ENCODE measurements at regions not wholly inside any gene's neighbourhood (a gene's known extent, or its start where the extent isn't known, plus 50 kb on each side); places are given as distances from the start of the nearest gene placed in this dataset.
"Not testable (repeated sequence)": the region's sequence is repeated elsewhere in the genome, so short reads cannot be mapped to it uniquely, and the experiment has no call there.

GRCh38 chr7:115613836-115614235 is 416.7 kb downstream of the TFEC start (continued):
- TF ChIP-seq, protein P1, sequence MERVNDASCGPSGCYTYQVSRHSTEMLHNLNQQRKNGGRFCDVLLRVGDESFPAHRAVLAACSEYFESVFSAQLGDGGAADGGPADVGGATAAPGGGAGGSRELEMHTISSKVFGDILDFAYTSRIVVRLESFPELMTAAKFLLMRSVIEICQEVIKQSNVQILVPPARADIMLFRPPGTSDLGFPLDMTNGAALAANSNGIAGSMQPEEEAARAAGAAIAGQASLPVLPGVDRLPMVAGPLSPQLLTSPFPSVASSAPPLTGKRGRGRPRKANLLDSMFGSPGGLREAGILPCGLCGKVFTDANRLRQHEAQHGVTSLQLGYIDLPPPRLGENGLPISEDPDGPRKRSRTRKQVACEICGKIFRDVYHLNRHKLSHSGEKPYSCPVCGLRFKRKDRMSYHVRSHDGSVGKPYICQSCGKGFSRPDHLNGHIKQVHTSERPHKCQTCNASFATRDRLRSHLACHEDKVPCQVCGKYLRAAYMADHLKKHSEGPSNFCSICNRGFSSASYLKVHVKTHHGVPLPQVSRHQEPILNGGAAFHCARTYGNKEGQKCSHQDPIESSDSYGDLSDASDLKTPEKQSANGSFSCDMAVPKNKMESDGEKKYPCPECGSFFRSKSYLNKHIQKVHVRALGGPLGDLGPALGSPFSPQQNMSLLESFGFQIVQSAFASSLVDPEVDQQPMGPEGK (CRISPR knock-in tag; IDR thresholded peaks at IDR 0.05; ENCODE audit: borderline replicate concordance), result no peak
- TF ChIP-seq ZNF70 (CRISPR knock-in tag; IDR thresholded peaks at IDR 0.05), result no peak
- no peak for TF ChIP-seq ZC3H10 (CRISPR knock-in tag; IDR thresholded peaks at IDR 0.05)

DNA sequence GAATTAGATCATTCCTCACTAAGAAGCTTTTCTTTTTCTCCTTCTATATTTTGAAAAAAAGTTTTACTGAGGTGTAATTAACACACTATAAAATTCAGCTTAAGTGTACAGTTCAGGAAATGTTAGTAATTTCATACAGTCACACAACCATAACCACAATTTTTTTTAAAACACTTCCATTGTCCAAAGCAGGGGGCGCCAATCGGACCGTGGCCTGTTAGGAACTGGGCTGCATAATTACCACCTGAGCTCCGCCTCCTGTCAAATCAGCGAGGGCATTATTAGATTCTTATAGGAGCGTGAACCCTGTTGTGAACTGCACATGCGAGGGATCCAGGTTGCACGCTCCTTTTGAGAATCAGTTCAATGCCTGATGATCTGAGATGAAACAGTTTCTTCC is 427.1 kb downstream of the TFEC start:
- TF ChIP-seq ZNF8 (CRISPR knock-in tag; IDR thresholded peaks at IDR 0.05) (no peak), GLIS3 (CRISPR knock-in tag; IDR thresholded peaks at IDR 0.05) (no peak), PPARA (CRISPR knock-in tag; IDR thresholded peaks at IDR 0.05; ENCODE audit: borderline replicate concordance) (no peak), ESRRG (CRISPR knock-in tag; IDR thresholded peaks at IDR 0.05) (no peak), ISL1 (CRISPR knock-in tag; IDR thresholded peaks at IDR 0.05) (no peak), ZFP30 (CRISPR knock-in tag; IDR thresholded peaks at IDR 0.05) (no peak), TCF4 (CRISPR knock-in tag; IDR thresholded peaks at IDR 0.05; ENCODE audit: borderline replicate concordance) (no peak)
- no peak for ATAC-seq

DNA sequence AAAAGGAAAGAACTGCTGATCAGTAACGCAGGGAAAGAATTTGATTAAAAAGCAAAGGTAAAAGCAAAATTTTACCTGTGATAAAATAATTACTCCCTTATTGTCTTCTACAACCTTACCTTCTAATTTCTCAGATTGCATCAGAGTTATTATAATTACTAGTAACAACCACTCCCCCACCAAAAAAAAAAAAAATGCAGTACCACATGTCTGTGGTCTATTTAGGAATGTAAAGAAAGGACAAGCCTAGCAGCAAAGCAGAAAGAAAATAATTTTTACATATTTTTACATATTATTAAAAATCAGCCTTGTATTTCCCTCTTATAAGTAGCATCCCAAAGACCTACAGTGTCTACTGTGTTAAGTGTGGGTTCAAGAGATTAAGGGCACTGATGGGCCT is 430.4 kb downstream of the TFEC start:
- ATAC-seq, result no peak

GRCh38 chr7:115599184-115599583 is 431.4 kb downstream of the TFEC start:
- not testable (repeated sequence) for ATAC-seq

More for the DNA sequence above, 430.4 kb downstream of the TFEC start:
- TF ChIP-seq ZC3H10 (CRISPR knock-in tag; IDR thresholded peaks at IDR 0.05) (no peak), CSRNP3 (CRISPR knock-in tag; IDR thresholded peaks at IDR 0.05) (no peak), ZFP3 (CRISPR knock-in tag; IDR thresholded peaks at IDR 0.05) (no peak), ZFP30 (CRISPR knock-in tag; IDR thresholded peaks at IDR 0.05) (no peak), CSDC2 (CRISPR knock-in tag; IDR thresholded peaks at IDR 0.05) (no peak), GLIS3 (CRISPR knock-in tag; IDR thresholded peaks at IDR 0.05) (no peak)
- TF ChIP-seq, protein P2, sequence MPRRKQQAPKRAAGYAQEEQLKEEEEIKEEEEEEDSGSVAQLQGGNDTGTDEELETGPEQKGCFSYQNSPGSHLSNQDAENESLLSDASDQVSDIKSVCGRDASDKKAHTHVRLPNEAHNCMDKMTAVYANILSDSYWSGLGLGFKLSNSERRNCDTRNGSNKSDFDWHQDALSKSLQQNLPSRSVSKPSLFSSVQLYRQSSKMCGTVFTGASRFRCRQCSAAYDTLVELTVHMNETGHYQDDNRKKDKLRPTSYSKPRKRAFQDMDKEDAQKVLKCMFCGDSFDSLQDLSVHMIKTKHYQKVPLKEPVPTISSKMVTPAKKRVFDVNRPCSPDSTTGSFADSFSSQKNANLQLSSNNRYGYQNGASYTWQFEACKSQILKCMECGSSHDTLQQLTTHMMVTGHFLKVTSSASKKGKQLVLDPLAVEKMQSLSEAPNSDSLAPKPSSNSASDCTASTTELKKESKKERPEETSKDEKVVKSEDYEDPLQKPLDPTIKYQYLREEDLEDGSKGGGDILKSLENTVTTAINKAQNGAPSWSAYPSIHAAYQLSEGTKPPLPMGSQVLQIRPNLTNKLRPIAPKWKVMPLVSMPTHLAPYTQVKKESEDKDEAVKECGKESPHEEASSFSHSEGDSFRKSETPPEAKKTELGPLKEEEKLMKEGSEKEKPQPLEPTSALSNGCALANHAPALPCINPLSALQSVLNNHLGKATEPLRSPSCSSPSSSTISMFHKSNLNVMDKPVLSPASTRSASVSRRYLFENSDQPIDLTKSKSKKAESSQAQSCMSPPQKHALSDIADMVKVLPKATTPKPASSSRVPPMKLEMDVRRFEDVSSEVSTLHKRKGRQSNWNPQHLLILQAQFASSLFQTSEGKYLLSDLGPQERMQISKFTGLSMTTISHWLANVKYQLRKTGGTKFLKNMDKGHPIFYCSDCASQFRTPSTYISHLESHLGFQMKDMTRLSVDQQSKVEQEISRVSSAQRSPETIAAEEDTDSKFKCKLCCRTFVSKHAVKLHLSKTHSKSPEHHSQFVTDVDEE (CRISPR knock-in tag; IDR thresholded peaks at IDR 0.05), result no peak

DNA sequence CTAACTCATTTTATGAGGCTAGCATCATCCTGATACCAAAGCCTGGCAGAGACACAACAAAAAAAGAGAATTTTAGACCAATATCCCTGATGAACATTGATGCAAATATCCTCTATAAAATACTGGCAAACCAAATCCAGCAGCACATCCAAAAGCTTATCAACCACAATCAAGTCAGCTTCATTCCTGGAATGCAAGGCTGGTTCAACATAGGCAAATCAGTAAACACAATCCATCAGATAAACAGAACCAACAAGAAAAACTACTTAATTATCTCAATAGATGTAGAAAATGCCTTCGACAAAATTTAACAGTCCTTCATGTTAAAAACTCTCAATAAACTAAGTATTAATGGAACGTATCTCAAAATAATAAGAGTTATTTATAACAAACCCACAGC is 433.3 kb downstream of the TFEC start:
- not testable (repeated sequence) for ATAC-seq

DNA sequence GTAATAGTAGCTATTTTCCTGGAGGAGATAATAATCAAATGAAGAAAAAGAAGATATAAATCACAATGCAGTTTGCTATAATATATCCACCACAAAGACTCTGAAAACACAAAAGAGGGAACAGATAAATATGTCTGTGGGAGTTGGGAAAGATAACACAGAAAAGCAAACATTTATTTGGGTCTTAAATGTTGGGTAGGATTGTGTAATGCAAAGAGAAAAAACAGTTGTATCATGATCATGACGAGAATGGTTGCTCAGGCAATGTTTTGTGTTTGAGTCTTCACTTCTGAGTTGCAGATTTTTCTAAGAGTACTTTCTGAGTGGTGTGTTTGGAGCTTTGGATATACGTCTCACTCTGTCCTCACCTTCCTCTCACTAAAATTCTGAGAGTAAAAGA is 437.5 kb downstream of the TFEC start:
- TF ChIP-seq ZC3H10 (CRISPR knock-in tag; IDR thresholded peaks at IDR 0.05) (no peak), ISL1 (CRISPR knock-in tag; IDR thresholded peaks at IDR 0.05) (no peak), ARNTL (CRISPR knock-in tag; IDR thresholded peaks at IDR 0.05; ENCODE audit: borderline replicate concordance, low read depth) (no peak), BACH2 (CRISPR knock-in tag; IDR thresholded peaks at IDR 0.05; ENCODE audit: borderline replicate concordance) (no peak), GLIS3 (CRISPR knock-in tag; IDR thresholded peaks at IDR 0.05) (no peak), SNAI2 (CRISPR knock-in tag; IDR thresholded peaks at IDR 0.05) (no peak), RARB (CRISPR knock-in tag; IDR thresholded peaks at IDR 0.05) (no peak)
- TF ChIP-seq, protein P3, sequence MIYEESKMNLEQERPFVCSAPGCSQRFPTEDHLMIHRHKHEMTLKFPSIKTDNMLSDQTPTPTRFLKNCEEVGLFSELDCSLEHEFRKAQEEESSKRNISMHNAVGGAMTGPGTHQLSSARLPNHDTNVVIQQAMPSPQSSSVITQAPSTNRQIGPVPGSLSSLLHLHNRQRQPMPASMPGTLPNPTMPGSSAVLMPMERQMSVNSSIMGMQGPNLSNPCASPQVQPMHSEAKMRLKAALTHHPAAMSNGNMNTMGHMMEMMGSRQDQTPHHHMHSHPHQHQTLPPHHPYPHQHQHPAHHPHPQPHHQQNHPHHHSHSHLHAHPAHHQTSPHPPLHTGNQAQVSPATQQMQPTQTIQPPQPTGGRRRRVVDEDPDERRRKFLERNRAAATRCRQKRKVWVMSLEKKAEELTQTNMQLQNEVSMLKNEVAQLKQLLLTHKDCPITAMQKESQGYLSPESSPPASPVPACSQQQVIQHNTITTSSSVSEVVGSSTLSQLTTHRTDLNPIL (CRISPR knock-in tag; IDR thresholded peaks at IDR 0.05; ENCODE audit: low read depth), result no peak
- ATAC-seq, result no peak

Measured in SK-N-SH treated with all-trans-retinoic acid at 6 μM for 48 hours (cell line).